Activated effector memory CD4-positive, alpha-beta T cell treated with Interleukin-2 at 50 U/mL for 16 hours (primary cell): ENCODE measurements at regions not wholly inside any gene's neighbourhood (a gene's known extent, or its start where the extent isn't known, plus 50 kb on each side); places are given as distances from the start of the nearest gene placed in this dataset.

Source experiments
- DNase-seq: peaks from one replicate; pipeline ENCODE4 v3.0.0-alpha.2; 2020

DNA sequence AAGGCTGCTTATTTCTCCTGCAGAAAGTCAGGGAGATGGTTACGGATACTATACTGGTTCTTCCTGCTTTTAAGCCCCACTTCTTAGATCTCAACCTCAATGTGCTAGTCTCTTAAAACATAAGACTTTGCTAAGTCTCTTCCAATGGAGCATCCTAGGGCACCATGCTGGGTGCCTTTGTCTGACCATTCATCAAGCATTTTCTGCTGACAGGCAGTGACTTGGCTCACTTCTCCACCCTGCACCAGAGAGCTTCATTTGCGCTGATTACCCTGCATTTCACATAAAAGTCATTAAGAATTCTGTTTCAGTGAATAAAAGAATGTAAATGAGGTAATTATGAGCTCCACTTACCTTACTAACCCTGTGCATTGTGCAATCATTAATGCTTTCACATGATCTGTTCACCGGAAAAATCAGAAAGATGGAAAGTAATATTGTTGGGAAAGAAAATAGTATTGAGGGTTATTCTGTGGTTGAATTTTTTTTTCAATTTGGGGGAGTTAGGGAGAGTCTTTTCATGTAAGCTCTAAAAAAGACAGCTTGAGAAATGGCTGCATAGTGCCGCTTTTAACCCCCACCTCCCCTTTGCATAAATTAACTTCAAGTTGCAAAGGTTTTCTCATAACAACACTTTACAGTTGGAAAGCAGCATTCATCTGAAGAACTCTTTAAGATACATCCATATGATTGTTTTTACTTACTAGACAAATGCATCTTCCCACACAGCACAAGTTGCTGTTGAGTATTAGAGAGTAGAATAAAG lies 677.3 kb upstream of the KIRREL3 start:
- DNase-seq, result no peak

- DNase-seq, result no peak
Observed at GRCh38 chr11:127675581-127675980, 675.0 kb upstream of the KIRREL3 start.

DNA sequence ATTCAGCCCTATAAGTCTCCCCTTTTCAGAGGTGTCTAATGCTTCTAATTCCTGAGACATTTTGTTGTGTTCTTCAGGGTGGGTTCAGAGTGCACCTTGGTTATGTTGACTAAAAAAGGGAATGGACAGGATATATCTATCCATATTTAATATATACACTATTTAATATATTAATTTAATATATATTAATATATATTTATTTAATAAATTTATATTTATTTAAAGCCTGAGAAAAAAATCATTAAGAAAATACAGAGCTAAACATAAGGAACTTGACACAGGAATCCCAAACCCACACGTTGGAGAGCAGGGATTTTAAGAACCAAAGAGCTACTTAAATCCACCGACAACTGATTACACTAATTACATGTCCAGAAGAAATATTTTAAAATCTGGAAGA lies 674.2 kb upstream of the KIRREL3 start:
- no peak for DNase-seq

- no peak for DNase-seq
Observed at GRCh38 chr11:127670374-127671119, 670.0 kb upstream of the KIRREL3 start.

GRCh38 chr11:127656116-127656836 lies 655.7 kb upstream of the KIRREL3 start:
- no peak for DNase-seq

- DNase-seq, result no peak
Observed at GRCh38 chr11:127653076-127653475, 652.5 kb upstream of the KIRREL3 start.

DNA sequence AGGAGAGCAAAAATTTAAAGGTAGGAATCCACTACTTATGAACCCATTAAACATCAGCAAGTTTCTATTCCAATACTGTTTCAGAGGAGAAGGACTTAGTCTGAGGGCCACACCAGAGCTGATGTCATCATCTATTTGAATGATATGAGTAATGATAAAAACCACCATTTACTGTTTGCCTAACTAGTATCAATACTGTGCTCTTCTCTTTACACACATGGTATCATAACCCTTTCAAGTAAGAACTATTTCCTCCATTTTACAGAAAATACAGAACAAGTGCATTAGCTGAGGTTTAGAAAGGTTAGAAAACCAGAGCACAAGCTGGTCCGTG lies 651.3 kb upstream of the KIRREL3 start:
- no peak for DNase-seq

- DNase-seq, result no peak
Observed at GRCh38 chr11:127651175-127651887, 650.8 kb upstream of the KIRREL3 start.

- DNase-seq, result no peak
Observed at GRCh38 chr11:127649958-127650357, 649.4 kb upstream of the KIRREL3 start.

DNA sequence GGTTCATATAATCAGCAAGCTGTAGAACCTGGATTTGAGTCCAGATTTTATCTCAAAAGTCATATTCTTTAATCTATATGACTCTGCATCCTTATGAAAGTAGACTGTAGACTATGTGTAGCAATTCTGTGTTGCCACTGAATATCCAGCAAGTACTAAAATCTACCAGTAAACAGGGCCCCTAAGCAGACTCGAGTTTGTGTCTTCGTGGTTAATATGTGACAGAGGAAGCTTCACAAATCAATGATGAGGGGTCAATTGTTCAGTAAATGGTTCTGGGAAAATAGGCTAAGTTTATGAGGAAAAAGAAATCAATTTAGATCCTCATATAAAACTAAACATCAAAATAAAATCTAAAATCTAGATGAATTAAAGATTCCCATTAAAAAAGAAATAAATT lies 648.5 kb upstream of the KIRREL3 start:
- DNase-seq, result no peak

GRCh38 chr11:127648583-127648982 lies 648.0 kb upstream of the KIRREL3 start:
- DNase-seq, result no peak

- no peak for DNase-seq
Observed at GRCh38 chr11:127644366-127644765, 643.8 kb upstream of the KIRREL3 start.

DNA sequence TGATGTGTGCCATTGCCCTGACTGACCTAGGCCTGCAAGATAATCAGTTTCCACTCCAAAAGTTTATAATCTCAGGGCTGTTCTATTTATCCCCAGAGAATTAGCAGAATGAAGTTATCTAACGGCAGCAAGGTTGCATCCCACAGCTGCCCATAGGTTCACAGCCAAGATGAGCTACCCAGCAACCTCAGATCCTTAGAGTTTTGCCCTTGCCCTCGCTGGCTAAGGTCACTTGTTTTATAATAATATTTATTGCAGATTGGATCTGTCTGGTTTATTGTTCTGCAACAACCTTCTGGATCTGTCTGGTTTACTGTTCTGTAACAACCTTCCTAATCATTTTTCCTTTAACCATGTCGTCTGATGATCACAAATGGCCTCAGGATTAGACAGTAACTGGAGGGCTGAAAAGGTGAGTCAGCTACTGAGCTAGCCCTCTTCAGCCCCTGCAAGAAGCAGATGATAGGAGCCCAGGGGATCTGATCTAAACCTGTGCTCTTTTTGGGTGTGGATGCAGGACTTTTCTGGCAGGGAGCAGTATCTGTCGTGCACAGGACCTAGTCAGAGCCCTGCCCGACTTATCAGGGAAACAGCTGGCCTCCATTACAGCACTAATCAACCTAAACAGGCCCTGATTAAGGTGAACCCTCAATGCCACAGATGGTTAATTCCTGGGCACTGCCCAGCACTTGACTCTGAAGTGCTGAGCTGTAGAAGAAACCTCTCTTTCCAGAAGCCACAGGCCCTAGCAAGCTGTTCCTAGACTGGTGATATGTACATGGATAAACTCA lies 642.9 kb upstream of the KIRREL3 start:
- DNase-seq, result no peak

- no peak for DNase-seq
Observed at GRCh38 chr11:127640561-127641451, 640.2 kb upstream of the KIRREL3 start.

- no peak for DNase-seq
Observed at GRCh38 chr11:127639916-127640315, 639.3 kb upstream of the KIRREL3 start.

- no peak for DNase-seq
Observed at GRCh38 chr11:127632976-127633680, 632.6 kb upstream of the KIRREL3 start.

DNA sequence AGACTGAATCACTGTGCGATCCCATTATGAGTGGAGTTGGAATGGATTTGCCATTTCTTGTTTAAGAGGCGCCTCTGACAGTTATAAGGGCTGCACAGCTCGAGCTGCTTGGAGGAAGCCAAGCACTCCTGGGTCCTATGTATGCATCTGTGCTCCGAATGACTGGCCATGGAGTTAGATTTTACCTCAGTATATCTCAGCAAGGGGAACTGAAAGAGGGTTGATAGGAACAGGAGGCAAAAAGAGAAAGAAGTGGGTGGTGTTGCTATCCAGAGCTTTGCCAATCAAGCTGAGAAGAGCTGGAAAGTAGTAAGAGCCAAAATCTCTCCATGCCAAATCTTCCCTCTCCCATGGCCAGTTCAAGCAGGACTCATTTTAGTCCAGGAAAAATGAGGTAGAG lies 632.0 kb upstream of the KIRREL3 start:
- no peak for DNase-seq

DNA sequence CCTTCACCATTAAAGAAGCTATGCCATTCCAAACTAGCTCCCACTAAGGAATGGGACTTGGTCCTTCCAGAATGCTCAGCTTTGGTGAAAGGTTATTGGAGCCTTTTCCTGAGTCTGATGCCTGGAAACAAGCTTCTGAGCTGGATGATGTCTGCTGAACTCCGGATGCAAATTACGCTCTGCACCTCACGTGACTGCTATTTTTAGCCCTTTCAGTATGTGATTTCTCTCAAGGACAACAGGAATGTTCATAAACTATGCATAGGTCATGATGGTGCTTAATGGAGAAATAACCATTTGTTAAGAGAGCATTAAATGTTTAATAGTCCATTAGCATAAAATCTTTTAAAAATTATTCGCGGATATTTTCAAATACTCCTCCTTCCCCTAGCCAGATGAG lies 631.4 kb upstream of the KIRREL3 start:
- no peak for DNase-seq

DNA sequence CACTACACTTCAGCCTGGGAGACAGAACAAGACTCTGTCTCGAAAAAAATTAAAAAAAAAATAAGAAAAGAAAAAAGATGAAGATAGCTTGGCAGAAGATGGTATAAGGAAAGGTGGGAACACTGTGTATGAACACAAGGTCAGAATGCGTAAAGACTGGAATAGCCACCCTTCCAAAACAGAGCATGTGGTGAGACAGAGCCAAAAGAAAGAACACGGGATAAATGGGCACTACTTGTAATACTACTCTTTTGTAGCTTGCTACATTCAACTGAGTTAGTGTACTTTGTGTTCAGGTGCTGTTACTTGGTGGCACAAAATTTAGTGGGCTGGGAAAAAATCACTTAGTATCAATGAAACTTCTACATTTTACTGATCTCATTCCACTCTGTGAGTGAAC lies 628.6 kb upstream of the KIRREL3 start:
- DNase-seq, result no peak

- no peak for DNase-seq
Observed at GRCh38 chr11:127628458-127628785, 627.9 kb upstream of the KIRREL3 start.
